HepG2 (cell line): ENCODE measurements at regions not wholly inside any gene's neighbourhood (a gene's known extent, or its start where the extent isn't known, plus 50 kb on each side); places are given as distances from the start of the nearest gene placed in this dataset.

ENCODE experiments used
- PTBP1 ChIP-seq: fragments of 200-400 bp; formaldehyde crosslinking; IDR thresholded peaks from 2 replicates; pipeline ENCODE4 v1.6.1; 2018; ENCODE audit warnings: low read length, low read depth; ENCODE audit not compliant: poor library complexity, severe bottlenecking
- RERE ChIP-seq: IDR thresholded peaks from 2 replicates; pipeline ENCODE4 v1.6.1; 2016; ENCODE audit warnings: low read depth, missing genetic modification reagents, missing compliant biosample characterization
- SNRNP70 ChIP-seq: fragments of 200-400 bp; formaldehyde crosslinking; IDR thresholded peaks from 2 replicates; pipeline ENCODE4 v1.6.1; 2017; ENCODE audit warnings: mild to moderate bottlenecking, low read depth, low read length, moderate library complexity
- ZC3H4 ChIP-seq: sonication (generic); formaldehyde crosslinking; IDR thresholded peaks from 2 replicates; pipeline ENCODE4 v1.4.0; 2020; ENCODE audit warnings: missing genetic modification reagents, borderline replicate concordance
- ZNF468 ChIP-seq: sonication (generic); formaldehyde crosslinking; IDR thresholded peaks from 2 replicates; pipeline ENCODE4 v1.8.0; 2022; ENCODE audit warnings: mild to moderate bottlenecking, moderate library complexity, missing genetic modification reagents
- ZNF703 ChIP-seq: sonication (generic); formaldehyde crosslinking; IDR thresholded peaks from 2 replicates; pipeline ENCODE4 v1.5.1; 2020; ENCODE audit warnings: missing genetic modification reagents, mild to moderate bottlenecking, moderate library complexity, borderline replicate concordance
- TF ChIP-seq, protein P1 (sequence below): sonication (generic); formaldehyde crosslinking; IDR thresholded peaks from 2 replicates; pipeline ENCODE4 v1.4.0; 2020; ENCODE audit warnings: missing genetic modification reagents, borderline replicate concordance
- TF ChIP-seq, protein P2 (sequence below), 2 experiments: sonication (generic) in 1 of 2; formaldehyde crosslinking in 1 of 2; IDR thresholded peaks; 2 replicates each; pipeline versions ENCODE4 v1.4.0 to v1.6.1; 2018 to 2020; ENCODE audit warnings: missing genetic modification reagents in 2 of 2, borderline replicate concordance in 1 of 2, low read depth in 1 of 2, mild to moderate bottlenecking in 1 of 2, missing biosample characterization in 1 of 2
- TF ChIP-seq, protein P3 (sequence below): sonication (generic); formaldehyde crosslinking; IDR thresholded peaks from 2 replicates; pipeline ENCODE4 v1.5.1; 2020; ENCODE audit warnings: missing genetic modification reagents, mild to moderate bottlenecking, borderline replicate concordance

- TF ChIP-seq RERE (CRISPR knock-in tag) = no peak
- TF ChIP-seq, protein P1, sequence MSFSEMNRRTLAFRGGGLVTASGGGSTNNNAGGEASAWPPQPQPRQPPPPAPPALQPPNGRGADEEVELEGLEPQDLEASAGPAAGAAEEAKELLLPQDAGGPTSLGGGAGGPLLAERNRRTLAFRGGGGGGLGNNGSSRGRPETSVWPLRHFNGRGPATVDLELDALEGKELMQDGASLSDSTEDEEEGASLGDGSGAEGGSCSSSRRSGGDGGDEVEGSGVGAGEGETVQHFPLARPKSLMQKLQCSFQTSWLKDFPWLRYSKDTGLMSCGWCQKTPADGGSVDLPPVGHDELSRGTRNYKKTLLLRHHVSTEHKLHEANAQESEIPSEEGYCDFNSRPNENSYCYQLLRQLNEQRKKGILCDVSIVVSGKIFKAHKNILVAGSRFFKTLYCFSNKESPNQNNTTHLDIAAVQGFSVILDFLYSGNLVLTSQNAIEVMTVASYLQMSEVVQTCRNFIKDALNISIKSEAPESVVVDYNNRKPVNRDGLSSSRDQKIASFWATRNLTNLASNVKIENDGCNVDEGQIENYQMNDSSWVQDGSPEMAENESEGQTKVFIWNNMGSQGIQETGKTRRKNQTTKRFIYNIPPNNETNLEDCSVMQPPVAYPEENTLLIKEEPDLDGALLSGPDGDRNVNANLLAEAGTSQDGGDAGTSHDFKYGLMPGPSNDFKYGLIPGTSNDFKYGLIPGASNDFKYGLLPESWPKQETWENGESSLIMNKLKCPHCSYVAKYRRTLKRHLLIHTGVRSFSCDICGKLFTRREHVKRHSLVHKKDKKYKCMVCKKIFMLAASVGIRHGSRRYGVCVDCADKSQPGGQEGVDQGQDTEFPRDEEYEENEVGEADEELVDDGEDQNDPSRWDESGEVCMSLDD (CRISPR knock-in tag) = 0 out of 2 replicates have a peak, but pooled peaks have one; percentile 46
- TF ChIP-seq ZNF703 (CRISPR knock-in tag) = peak; percentile 87; the same call in 1 of the 2 replicates
- TF ChIP-seq SNRNP70 = no peak
- 0 out of 2 replicates have a peak, but pooled peaks have one; percentile 14 for TF ChIP-seq ZNF468
- TF ChIP-seq, protein P2, sequence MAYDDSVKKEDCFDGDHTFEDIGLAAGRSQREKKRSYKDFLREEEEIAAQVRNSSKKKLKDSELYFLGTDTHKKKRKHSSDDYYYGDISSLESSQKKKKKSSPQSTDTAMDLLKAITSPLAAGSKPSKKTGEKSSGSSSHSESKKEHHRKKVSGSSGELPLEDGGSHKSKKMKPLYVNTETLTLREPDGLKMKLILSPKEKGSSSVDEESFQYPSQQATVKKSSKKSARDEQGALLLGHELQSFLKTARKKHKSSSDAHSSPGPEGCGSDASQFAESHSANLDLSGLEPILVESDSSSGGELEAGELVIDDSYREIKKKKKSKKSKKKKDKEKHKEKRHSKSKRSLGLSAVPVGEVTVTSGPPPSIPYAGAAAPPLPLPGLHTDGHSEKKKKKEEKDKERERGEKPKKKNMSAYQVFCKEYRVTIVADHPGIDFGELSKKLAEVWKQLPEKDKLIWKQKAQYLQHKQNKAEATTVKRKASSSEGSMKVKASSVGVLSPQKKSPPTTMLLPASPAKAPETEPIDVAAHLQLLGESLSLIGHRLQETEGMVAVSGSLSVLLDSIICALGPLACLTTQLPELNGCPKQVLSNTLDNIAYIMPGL (CRISPR knock-in tag; IDR thresholded peaks at IDR 0.05; ENCODE audit: borderline replicate concordance in 1 of 2, low read depth in 1 of 2) = peak in 1 of 2 experiments; percentile 51; a peak in 1 of 4 replicates
- no peak for TF ChIP-seq PTBP1
- TF ChIP-seq, protein P3, sequence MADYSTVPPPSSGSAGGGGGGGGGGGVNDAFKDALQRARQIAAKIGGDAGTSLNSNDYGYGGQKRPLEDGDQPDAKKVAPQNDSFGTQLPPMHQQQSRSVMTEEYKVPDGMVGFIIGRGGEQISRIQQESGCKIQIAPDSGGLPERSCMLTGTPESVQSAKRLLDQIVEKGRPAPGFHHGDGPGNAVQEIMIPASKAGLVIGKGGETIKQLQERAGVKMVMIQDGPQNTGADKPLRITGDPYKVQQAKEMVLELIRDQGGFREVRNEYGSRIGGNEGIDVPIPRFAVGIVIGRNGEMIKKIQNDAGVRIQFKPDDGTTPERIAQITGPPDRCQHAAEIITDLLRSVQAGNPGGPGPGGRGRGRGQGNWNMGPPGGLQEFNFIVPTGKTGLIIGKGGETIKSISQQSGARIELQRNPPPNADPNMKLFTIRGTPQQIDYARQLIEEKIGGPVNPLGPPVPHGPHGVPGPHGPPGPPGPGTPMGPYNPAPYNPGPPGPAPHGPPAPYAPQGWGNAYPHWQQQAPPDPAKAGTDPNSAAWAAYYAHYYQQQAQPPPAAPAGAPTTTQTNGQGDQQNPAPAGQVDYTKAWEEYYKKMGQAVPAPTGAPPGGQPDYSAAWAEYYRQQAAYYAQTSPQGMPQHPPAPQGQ (CRISPR knock-in tag) = peak; percentile 27; the same call in 1 of the 2 replicates
- 0 out of 2 replicates have a peak, but pooled peaks have one; percentile 18 for TF ChIP-seq ZC3H4 (CRISPR knock-in tag)
These were observed 54.8 kb upstream of the CDKN2AIPNL start (continued) for GRCh38 chr5:134466241-134467069.
